ENCODE measurements at regions not wholly inside any gene's neighbourhood (a gene's known extent, or its start where the extent isn't known, plus 50 kb on each side); places are given as distances from the start of the nearest gene placed in this dataset.

- Histone ChIP-seq H3K27ac (no peak overlapping the region), H3K4me1 (no peaks in the 10 kb centered on the region), H3K36me3 (no peaks in the 10 kb centered on the region), H3K27me3 (no peaks in the 10 kb centered on the region), H3K9me3 (no peaks in the 10 kb centered on the region), H3K4me3 (replicated peaks in 1 of 3) (no peak overlapping the region)
- intact Hi-C loops (cut with DNase I): loop anchor here (10.0 kb wide), 1 partner anchor 293 kb away; no protein-coding TSS in a partner anchor
- WGBS, 2 donors: 51 to 72% methylated on average over 2 of the region's 2 CpGs
- no peak for DNase-seq
- TF ChIP-seq CTCF (IDR thresholded peaks at IDR 0.05) (no peak), POLR2A (IDR thresholded peaks at IDR 0.05) (no peak)
Measured at GRCh38 chr9:105887679-105888078, 193.3 kb downstream of the TMEM38B start.

- Histone ChIP-seq H3K27ac (no peak overlapping the region), H3K4me1 (no peaks in the 10 kb centered on the region), H3K9me3 (no peaks in the 10 kb centered on the region), H3K4me3 (replicated peaks in 1 of 3) (no peak overlapping the region), H3K36me3 (no peaks in the 10 kb centered on the region), H3K27me3 (no peaks in the 10 kb centered on the region)
- DNase-seq: no peak
- intact Hi-C loops (cut with DNase I): no loop called here
- TF ChIP-seq CTCF (IDR thresholded peaks at IDR 0.05) (no peak), POLR2A (IDR thresholded peaks at IDR 0.05) (no peak)
- 53% methylated on average over 5 of the region's 5 CpGs for WGBS, 2 donors
Measured at GRCh38 chr9:105890046-105890822, 195.9 kb downstream of the TMEM38B start.

GRCh38 chr9:105900123-105900522, 205.8 kb downstream of the TMEM38B start:
- intact Hi-C loops (cut with DNase I): no loop called here
- no peaks in the 10 kb centered on the region for H3K9me3 ChIP-seq
- H3K4me1 ChIP-seq: no peaks in the 10 kb centered on the region
- no peak overlapping the region for H3K27ac ChIP-seq
- no peaks in the 10 kb centered on the region for H3K27me3 ChIP-seq
- no peak for DNase-seq
- TF ChIP-seq POLR2A (IDR thresholded peaks at IDR 0.05): no peak
- H3K4me3 ChIP-seq (replicated peaks in 1 of 3): no peak overlapping the region
- H3K36me3 ChIP-seq: no peaks in the 10 kb centered on the region
- 79% methylated on average over 2 to 5 of the region's 5 CpGs for WGBS, 2 donors

DNA sequence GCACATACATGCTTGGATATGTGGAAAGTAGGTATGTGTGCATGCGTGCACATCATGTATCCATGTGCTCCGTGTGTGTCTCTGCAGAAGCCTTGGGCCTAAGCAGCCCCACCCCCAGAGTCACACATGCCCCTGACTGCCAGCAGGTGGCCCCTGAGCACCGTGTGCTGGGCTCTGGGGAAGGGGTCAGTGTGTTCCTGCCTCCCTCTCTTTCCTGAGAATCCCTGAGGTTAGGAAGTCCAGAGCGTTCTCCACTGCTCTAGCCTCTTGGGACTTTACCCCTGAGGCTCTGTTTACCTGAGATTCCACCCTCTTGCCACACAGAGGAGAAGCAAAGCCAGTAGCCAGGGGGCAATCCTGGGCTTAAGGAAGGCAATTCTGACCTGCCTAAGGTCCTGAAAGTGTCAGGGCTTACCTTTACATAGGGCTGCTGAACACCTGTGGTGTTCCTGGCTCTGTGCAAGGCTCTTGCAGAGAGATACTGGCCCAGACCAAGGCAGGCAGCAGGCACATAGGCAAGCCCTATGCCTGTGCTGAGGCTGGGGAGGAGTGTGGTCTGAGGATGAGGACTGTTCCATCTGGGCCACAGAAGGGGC, 207.3 kb downstream of the TMEM38B start:
- no peaks in the 10 kb centered on the region for H3K36me3 ChIP-seq
- H3K4me1 ChIP-seq: no peaks in the 10 kb centered on the region
- intact Hi-C loops (cut with DNase I): no loop called here
- DNase-seq: peak; percentile 36 to 56
- 16 to 18% methylated on average over 4 of the region's 4 CpGs for WGBS, 2 donors
- TF ChIP-seq CTCF (IDR thresholded peaks at IDR 0.05) (peak in 4 of 6 experiments; percentile 34 to 73 (median 60)), POLR2A (IDR thresholded peaks at IDR 0.05) (no peak)
- H3K27me3 ChIP-seq: no peaks in the 10 kb centered on the region
- H3K9me3 ChIP-seq: no peaks in the 10 kb centered on the region
- no peak overlapping the region for H3K27ac ChIP-seq
- H3K4me3 ChIP-seq (replicated peaks in 1 of 3): no peak overlapping the region

GRCh38 chr9:105908069-105908468, 213.7 kb downstream of the TMEM38B start:
- Histone ChIP-seq H3K27me3 (no peaks in the 10 kb centered on the region), H3K27ac (no peak overlapping the region), H3K4me1 (peaks cover 0 to 8% of the 10 kb centered on the region in 2 donors), H3K36me3 (no peaks in the 10 kb centered on the region), H3K4me3 (replicated peaks in 1 of 3) (no peak overlapping the region), H3K9me3 (no peaks in the 10 kb centered on the region)
- no peak for TF ChIP-seq POLR2A (IDR thresholded peaks at IDR 0.05)
- TF ChIP-seq CTCF (IDR thresholded peaks at IDR 0.05): no peak
- DNase-seq: no peak
- 88 to 96% methylated on average over 2 of the region's 2 CpGs for WGBS, 2 donors
- intact Hi-C loops (cut with DNase I): no loop called here
